ENCODE measurements at regions not wholly inside any gene's neighbourhood (a gene's known extent, or its start where the extent isn't known, plus 50 kb on each side); places are given as distances from the start of the nearest gene placed in this dataset.
"Not testable (repeated sequence)": the region's sequence is repeated elsewhere in the genome, so short reads cannot be mapped to it uniquely, and the experiment has no call there.

DNA sequence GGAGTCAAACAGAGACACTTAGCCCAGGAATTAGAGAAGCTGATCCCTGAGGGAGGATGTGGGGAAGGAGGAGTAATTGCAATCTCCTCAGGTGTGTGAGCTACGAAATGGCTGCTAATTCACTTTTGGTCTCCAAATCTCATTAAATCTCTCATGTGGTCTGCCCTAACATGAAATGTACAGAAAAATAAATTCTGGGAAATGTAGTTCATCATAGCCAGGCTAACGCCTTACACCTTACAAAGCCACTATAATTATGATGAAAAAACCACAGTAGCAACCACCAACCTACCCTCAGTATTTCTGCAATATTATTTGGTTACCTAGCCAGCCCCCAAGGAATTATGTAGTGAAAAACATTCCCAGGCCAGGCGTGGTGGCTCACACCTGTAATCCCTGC lies 354.0 kb downstream of the TMEM167A start:
- no peaks in the 10 kb centered on the region for H3K9me3 Mint-ChIP-seq
- H3K27me3 Mint-ChIP-seq (ENCODE audit: low read depth), result no peaks in the 10 kb centered on the region
- TF ChIP-seq, protein P1, sequence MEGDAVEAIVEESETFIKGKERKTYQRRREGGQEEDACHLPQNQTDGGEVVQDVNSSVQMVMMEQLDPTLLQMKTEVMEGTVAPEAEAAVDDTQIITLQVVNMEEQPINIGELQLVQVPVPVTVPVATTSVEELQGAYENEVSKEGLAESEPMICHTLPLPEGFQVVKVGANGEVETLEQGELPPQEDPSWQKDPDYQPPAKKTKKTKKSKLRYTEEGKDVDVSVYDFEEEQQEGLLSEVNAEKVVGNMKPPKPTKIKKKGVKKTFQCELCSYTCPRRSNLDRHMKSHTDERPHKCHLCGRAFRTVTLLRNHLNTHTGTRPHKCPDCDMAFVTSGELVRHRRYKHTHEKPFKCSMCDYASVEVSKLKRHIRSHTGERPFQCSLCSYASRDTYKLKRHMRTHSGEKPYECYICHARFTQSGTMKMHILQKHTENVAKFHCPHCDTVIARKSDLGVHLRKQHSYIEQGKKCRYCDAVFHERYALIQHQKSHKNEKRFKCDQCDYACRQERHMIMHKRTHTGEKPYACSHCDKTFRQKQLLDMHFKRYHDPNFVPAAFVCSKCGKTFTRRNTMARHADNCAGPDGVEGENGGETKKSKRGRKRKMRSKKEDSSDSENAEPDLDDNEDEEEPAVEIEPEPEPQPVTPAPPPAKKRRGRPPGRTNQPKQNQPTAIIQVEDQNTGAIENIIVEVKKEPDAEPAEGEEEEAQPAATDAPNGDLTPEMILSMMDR (IDR thresholded peaks at IDR 0.05; ENCODE audit: unreplicated experiment in 3 of 3), result no peak
- H3K27ac Mint-ChIP-seq, result peak overlapping the region in 1 of 3 experiments; percentile 41
- peaks cover 3% of the 10 kb centered on the region for H3K36me3 Mint-ChIP-seq (ENCODE audit: low read depth)
- peaks cover 16% of the 10 kb centered on the region for H3K4me1 Mint-ChIP-seq
- no peak overlapping the region for H3K4me3 Mint-ChIP-seq

DNA sequence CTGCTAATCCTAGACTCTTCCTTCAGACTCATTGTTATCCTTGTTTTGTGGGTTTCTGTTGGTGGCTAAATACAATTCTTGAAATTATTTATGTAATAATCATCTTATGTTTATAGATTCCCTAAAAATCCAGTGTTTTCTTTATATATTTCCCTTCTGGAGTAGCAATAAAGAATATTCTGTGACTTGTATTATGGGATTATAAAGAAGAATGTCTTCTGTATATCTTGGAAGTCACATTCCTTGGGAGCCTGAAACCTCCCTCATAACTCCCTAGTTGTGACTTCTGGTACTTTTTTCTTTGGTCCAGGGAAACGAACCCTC lies 356.1 kb downstream of the TMEM167A start:
- peaks cover 14% of the 10 kb centered on the region for H3K4me1 Mint-ChIP-seq
- TF ChIP-seq, protein P1 (IDR thresholded peaks at IDR 0.05; ENCODE audit: unreplicated experiment in 3 of 3), result no peak
- peaks cover 3% of the 10 kb centered on the region for H3K9me3 Mint-ChIP-seq
- H3K27ac Mint-ChIP-seq, result peak overlapping the region; percentile 28 to 73 (median 38)
- H3K4me3 Mint-ChIP-seq, result no peak overlapping the region
- no peaks in the 10 kb centered on the region for H3K36me3 Mint-ChIP-seq (ENCODE audit: low read depth)
- no peaks in the 10 kb centered on the region for H3K27me3 Mint-ChIP-seq (ENCODE audit: low read depth)

DNA sequence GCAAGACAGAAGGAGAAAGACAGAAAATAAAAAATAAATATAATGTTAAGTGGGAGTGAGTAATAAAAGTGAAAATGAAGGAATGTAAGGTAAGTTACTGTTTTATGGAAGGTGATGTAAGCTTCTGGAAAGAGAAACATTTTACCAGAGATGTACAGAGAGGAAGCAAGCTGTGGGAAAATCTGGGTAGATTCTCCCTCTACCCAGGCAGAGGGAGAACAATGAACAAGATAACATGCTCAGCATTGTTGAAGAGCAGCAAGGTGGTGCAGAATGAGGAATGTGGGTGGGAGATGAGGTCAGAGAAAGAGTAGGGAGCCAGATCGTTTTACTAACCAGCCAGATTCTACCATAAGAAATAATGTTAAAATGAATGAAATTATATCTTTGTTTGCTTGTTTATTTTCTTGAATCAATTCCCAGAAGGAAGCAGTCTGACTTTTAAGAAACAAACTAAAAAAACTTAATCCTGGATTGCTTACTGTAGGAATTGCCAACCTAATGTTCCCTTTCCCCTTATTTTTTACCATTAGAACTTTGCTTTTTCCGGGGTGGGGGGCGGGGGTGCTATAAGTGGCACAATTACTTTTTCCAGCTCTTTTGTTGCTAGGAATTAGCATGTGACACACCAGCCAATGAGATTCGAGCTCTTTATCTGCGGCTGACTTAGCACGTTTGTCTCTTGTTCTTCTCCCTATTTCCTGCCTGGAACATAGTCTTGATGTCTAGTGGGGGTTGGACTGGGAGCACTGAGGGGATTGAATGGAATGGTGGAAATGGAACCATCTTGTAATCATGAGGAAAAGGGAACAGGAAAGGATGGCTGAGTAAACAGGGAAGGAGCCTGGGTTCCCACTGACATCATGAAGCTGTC lies 356.7 kb downstream of the TMEM167A start:
- Mint-ChIP-seq H3K4me1 (peaks cover 14% of the 10 kb centered on the region), H3K27ac (peak overlapping the region; percentile 38 to 73 (median 66)), H3K36me3 (ENCODE audit: low read depth) (no peaks in the 10 kb centered on the region), H3K9me3 (peaks cover 3% of the 10 kb centered on the region), H3K27me3 (ENCODE audit: low read depth) (no peaks in the 10 kb centered on the region), H3K4me3 (no peak overlapping the region)
- TF ChIP-seq, protein P1 (IDR thresholded peaks at IDR 0.05; ENCODE audit: unreplicated experiment in 3 of 3), result no peak

DNA sequence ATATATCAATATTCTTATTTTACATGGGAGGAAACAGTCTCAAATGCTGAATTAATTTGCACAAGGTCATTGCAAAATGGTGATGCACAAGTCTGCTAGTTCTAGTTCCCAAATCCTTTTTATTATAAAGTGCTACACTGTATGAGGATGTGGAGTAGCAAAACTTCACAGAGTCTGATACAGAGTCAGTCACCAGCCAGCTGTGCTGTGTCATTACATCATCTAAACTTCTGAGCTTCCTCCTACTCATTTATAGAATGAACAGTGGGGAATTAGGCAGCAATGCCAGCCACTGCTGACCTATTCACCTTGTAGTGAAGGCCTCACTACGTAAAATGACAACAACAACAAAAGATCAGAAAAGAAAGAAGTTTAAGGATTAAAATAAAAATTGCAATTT lies 357.8 kb downstream of the TMEM167A start:
- TF ChIP-seq, protein P1 (IDR thresholded peaks at IDR 0.05; ENCODE audit: unreplicated experiment in 3 of 3), result no peak
- H3K9me3 Mint-ChIP-seq, result peaks cover 7% of the 10 kb centered on the region
- no peak overlapping the region for H3K4me3 Mint-ChIP-seq
- no peaks in the 10 kb centered on the region for H3K36me3 Mint-ChIP-seq (ENCODE audit: low read depth)
- H3K27ac Mint-ChIP-seq, result peak overlapping the region; percentile 72 to 87 (median 83)
- no peaks in the 10 kb centered on the region for H3K27me3 Mint-ChIP-seq (ENCODE audit: low read depth)
- peaks cover 14% of the 10 kb centered on the region for H3K4me1 Mint-ChIP-seq

DNA sequence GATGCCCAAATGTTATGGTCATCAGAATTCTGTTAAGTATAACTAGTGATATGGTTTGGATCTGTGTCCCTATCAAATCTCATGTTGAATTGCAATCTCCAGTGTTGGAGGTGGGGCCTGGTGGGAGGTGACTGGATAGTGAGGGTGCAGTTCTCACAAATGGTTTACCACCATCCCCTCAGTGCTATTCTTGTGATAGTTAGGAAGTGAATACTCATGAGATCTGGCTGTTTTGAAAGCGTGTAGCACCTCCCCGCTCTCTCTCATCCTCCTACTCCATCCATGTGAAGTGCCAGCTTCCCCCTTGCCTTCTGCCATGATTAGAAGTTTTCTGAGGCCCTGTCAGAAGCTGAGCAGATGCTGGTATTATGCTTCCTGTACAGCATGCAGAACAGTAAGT lies 359.5 kb downstream of the TMEM167A start:
- Mint-ChIP-seq H3K4me1 (peaks cover 14% of the 10 kb centered on the region), H3K4me3 (no peak overlapping the region), H3K27ac (peak overlapping the region in 1 of 3 experiments; percentile 2), H3K9me3 (peaks cover 9% of the 10 kb centered on the region), H3K36me3 (ENCODE audit: low read depth) (no peaks in the 10 kb centered on the region), H3K27me3 (ENCODE audit: low read depth) (peaks cover 4% of the 10 kb centered on the region)
- TF ChIP-seq, protein P1 (IDR thresholded peaks at IDR 0.05; ENCODE audit: unreplicated experiment in 3 of 3), result no peak

DNA sequence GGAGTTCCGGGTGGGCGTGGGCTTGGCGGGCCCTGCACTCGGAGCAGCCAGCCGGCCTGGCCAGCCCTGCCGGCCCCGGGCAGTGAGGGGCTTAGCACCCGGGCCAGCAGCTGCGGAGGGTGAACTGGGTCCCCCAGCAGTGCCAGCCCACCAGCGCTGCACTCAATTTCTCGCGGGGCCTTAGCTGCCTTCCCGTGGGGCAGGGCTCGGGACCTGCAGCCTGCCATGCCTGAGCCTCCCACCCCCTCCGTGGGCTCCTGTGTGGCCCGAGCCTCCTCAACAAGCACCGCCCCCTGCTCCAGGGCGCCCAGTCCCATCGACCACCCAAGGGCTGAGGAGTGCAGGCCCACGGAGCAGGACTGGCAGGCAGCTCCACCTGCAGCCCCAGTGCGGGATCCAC lies 362.5 kb downstream of the TMEM167A start:
- not testable (repeated sequence) for H3K36me3 Mint-ChIP-seq (ENCODE audit: low read depth); H3K27me3 Mint-ChIP-seq (ENCODE audit: low read depth); H3K4me3 Mint-ChIP-seq; H3K4me1 Mint-ChIP-seq; H3K27ac Mint-ChIP-seq
- H3K9me3 Mint-ChIP-seq, result peaks cover 12% of the 10 kb centered on the region

All from nephron (organoid).